Kidney capillary endothelial cell (primary cell): ENCODE measurements at regions not wholly inside any gene's neighbourhood (a gene's known extent, or its start where the extent isn't known, plus 50 kb on each side); places are given as distances from the start of the nearest gene placed in this dataset.
"Not testable (repeated sequence)": the region's sequence is repeated elsewhere in the genome, so short reads cannot be mapped to it uniquely, and the experiment has no call there.

ENCODE experiments used
- DNase-seq: peaks from one replicate; pipeline ENCODE4 v3.0.0-alpha.2; 2018; ENCODE audit warnings: low spot score

- no peak for DNase-seq
Observed at GRCh38 chr12:84135586-84136279, 776.9 kb downstream of the SLC6A15 start.

- no peak for DNase-seq
Observed at GRCh38 chr12:84134797-84135366, 777.7 kb downstream of the SLC6A15 start.

DNA sequence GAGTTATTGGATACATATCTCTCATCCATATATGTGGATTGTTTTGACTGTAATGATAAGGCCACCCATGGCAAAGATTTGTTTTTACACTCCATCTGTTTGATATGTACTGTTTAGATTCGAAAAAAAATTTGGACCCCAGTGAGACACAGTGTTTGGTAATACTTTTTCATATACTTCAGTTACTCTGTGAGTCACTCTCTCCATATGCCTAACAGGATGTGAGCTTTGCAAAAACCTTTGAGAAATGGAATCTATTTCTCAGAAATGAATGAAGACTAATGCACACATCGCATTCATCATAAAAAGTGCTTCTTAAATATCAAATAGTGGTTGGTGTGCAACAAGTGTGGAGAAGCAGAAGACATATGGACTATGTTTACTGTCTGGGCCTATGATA, 781.5 kb downstream of the SLC6A15 start:
- DNase-seq, result peak; percentile 3

GRCh38 chr12:84128117-84128991, 784.2 kb downstream of the SLC6A15 start:
- no peak for DNase-seq

- no peak for DNase-seq
Observed at GRCh38 chr12:84124211-84124610, 788.4 kb downstream of the SLC6A15 start.

DNA sequence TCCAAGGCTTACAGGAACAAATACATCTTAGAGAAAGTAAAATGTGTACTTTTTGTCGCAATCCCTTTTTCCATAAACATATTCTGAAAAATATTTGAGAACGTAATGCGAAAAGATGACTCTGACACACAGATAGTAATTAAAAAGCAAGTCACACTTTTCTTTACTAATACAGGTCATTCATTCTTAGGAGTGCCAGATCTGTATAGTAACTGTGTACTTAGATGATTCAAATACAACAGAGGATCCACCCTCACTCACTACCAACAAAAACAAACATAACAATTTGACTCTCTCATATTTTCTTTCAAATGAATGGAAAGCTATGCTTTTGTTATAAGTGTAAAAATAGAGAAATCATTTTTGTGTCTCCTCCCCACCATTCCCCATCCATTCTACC, 795.4 kb downstream of the SLC6A15 start:
- DNase-seq, result no peak

DNA sequence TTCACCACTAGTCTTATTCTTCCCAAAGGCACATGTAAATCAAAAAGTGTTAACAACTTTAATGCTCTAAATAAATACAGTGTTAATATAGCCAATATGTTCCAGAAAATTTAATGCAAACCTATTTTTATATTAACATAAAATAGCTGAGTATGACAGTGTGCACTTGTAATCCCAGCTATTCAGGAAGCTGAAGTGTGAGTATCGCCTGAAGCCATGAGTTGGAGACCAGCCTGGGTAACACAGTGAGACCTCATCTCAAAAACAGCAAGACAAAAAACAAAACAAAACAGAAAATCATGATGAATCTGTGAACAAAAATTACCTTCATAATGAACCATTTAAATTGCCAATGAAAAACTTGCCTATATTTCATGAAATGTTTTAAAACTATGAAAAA, 798.9 kb downstream of the SLC6A15 start:
- no peak for DNase-seq

GRCh38 chr12:84103886-84104285, 808.7 kb downstream of the SLC6A15 start:
- not testable (repeated sequence) for DNase-seq

GRCh38 chr12:84101963-84102362, 810.6 kb downstream of the SLC6A15 start:
- DNase-seq, result not testable (repeated sequence)

- not testable (repeated sequence) for DNase-seq
Observed at GRCh38 chr12:84099591-84099990, 813.0 kb downstream of the SLC6A15 start.

GRCh38 chr12:84091651-84092050, 820.9 kb downstream of the SLC6A15 start:
- no peak for DNase-seq

DNA sequence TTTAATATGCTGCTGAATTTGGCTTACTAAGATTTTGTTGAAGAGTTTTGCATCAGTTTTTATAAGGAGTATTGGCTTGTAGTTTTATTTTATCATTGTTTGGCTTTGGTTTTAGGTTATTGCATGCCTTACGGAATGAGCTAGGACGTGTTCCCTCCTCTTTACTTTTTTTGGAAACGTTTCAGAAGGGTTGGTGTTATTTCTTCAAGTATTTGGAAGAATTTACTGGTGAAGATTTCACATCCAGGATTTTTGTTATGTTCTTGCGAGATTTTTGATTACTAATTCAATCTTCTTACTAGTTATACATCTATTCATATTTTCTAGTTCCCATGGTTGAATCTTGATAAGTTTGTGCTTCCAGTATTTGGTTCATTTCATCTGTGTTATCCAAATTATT, 823.2 kb downstream of the SLC6A15 start:
- no peak for DNase-seq

GRCh38 chr12:84085046-84085445, 827.6 kb downstream of the SLC6A15 start:
- DNase-seq, result no peak

DNA sequence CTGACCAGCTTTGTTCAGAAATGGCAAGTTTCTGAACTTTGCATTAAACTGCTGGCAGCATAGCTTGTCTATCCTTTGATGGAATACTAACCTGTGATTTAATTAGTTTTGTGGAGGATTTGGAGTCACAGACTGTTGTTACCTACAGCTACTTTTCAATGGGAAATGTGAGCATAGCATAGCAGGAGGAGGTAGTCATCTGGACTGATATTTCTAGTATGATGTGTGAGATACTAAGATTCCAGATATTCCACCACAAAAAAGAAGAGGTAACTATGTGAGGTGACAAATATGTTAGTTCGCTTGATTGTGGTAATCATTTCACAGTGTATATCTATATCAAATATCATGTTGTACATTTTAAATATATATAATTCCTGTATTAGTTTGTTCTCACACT, 833.0 kb downstream of the SLC6A15 start:
- DNase-seq, result no peak

DNA sequence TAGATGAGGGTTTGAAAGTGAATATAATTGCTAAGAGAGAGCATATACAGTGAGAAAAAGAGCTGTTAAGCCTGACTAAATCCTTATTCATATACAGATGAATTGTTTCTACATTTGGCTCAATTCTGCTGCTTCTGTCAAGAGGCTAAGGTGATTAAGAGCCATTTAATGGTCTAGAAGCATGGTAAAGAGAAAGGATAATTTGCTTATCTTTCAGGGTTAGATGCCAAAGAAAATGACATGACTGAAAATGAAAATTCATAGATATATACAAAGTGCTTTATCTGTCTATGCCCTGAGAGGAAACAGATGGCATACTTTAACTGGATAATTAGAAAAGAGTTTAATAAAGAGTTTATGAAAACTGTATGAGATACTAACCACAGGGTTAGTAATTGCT, 834.9 kb downstream of the SLC6A15 start:
- DNase-seq, result no peak

GRCh38 chr12:84075991-84076390, 836.6 kb downstream of the SLC6A15 start:
- DNase-seq, result no peak

DNA sequence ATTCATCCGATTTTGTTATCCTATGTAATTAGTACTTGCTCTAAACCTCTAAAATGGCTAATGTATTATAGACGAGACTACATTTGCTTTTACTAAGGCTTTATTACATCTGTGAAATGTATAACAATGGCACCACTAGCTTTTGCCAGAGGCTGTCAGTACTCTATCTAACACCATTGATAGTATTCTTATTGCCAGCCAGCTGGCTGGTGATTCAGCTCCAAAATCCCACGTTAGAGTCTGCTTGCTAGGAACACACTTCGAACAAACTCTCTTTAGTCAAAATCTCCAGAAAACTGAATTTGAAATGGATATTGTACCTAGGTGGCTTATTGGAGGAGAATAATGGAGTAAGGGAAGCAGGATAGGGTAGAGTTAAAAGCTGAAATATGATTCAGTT, 839.2 kb downstream of the SLC6A15 start:
- DNase-seq, result no peak

DNA sequence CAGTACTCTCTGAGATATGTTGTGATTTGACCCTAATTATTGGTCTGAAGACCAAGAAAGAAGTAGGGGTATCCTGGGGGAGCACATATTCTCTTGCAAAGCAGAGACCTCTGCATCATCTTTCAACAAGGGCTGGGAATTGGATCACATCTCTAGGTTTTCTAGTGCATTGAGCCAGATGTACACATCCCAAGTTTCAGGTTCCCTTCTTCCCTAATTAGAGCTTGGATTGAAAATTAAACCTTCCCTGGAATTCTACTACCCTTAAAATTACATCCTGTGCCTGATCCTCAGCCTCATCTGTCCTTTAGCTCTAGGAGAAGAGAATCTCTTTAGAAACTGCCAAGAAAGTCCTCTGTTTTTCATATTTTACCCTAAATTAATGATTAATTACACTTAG, 839.6 kb downstream of the SLC6A15 start:
- DNase-seq, result no peak

DNA sequence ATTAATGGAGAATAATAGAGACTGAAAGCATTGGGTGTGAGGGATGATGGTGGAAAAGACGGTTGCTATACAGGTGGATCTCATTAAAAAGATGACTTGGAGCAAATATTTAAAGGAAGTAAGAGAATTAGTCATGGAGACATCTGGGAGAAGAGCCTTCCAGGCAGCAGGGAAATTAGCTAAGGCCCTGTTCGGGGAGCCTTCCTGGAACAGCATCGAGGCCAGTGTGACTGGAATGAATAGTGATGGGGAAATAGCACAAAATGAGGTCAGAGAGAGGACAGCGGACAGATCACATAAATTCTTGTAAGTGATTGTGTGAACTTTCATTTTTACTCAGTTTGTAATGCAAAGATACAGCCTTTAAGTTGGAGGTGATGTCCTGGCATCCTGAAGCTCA, 842.3 kb downstream of the SLC6A15 start:
- no peak for DNase-seq

GRCh38 chr12:84069699-84070098, 842.9 kb downstream of the SLC6A15 start:
- DNase-seq, result no peak

DNA sequence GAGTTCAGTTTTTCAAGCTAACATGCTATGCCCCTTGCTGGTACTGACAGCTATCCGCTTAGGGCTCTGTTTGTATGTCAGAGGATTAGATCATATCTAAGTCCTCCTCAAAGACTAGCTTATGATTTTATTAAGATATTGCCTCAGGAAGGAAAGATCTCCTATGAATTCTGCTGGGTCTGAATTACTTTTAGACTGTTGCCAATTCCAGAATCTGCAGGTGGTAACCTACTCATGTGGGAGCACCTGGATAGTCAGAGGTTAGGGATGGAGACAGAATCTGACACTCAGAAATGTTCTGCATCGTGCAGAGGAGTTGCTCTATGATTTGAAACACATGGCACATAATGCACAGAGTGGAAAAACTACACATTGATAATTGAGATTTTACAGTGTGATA, 843.4 kb downstream of the SLC6A15 start:
- DNase-seq, result no peak

DNA sequence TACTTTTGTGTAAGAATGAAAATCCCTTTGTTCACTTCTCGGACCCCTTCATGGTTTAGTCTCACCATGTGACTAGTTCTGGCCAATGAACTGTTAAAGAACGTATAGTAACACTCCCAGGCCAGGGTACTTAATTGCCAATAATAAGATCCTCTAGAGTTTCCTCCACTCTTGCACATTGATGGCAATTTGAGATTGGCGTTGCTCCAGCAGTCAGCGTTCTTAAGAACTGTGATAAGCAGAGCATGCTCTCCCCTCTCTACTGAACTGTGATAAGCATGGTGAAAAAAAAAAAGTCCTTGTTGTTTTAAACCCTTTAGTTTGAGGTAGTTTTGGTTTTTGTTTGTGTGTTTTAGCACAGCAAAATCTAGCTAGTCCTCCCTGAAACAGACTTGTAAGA, 854.5 kb downstream of the SLC6A15 start:
- no peak for DNase-seq

- DNase-seq, result no peak
Observed at GRCh38 chr12:84054811-84055210, 857.8 kb downstream of the SLC6A15 start.
